Common myeloid progenitor, CD34-positive (primary cell): ENCODE measurements at regions not wholly inside any gene's neighbourhood (a gene's known extent, or its start where the extent isn't known, plus 50 kb on each side); places are given as distances from the start of the nearest gene placed in this dataset.

Experiments used
- CTCF ChIA-PET: fragments of 350-600 bp; sonication (Branson Sonifier 250); formaldehyde crosslinking; loops from one replicate; lab custom pipeline; 2021; ENCODE audit warnings: antibody characterized with exemption; lab: Charles Lee
- POLR2A ChIA-PET: fragments of 350-600 bp; sonication (Branson Sonifier 250); formaldehyde crosslinking; loops from one replicate; lab custom pipeline; 2021; ENCODE audit warnings: antibody characterized with exemption; lab: Charles Lee
- DNase-seq, 3 donors: peaks; one replicate each; pipeline versions ENCODE4 v3.0.0 to v3.0.0-alpha.2; 2013
- H3K27ac ChIP-seq, 2 experiments: 1 replicate in 1 of 2; 2 replicates in 1 of 2; pipeline ENCODE4 v1.7.0; 2013; ENCODE audit warnings: inconsistent platforms in 2 of 2, low read length in 2 of 2, mild to moderate bottlenecking in 2 of 2, low read depth in 1 of 2, moderate library complexity in 1 of 2; ENCODE audit not compliant: severe bottlenecking in 2 of 2, insufficient read depth in 1 of 2, poor library complexity in 1 of 2
- H3K27me3 ChIP-seq, 5 experiments: replicated peaks in 2 of 5; 1 replicate in 3 of 5; 2 replicates in 2 of 5; pipeline versions ENCODE4 v1.6.1 to v1.7.0; 2013; ENCODE audit warnings: low read length in 4 of 5, mild to moderate bottlenecking in 2 of 5, moderate library complexity in 2 of 5, inconsistent platforms in 1 of 5; ENCODE audit not compliant: insufficient read depth in 5 of 5, control insufficient read depth in 4 of 5
- H3K36me3 ChIP-seq, 4 experiments: 1 replicate in 2 of 4; 2 replicates in 2 of 4; pipeline versions ENCODE4 v1.6.1 to v1.7.0; 2013; ENCODE audit warnings: low read length in 3 of 4, control low read depth in 1 of 4, mild to moderate bottlenecking in 1 of 4; ENCODE audit not compliant: control insufficient read depth in 4 of 4, insufficient read depth in 4 of 4
- H3K4me1 ChIP-seq, 4 experiments: 1 replicate in 3 of 4; 2 replicates in 1 of 4; pipeline versions ENCODE4 v1.6.1 to v1.7.1; 2013; ENCODE audit warnings: low read length in 3 of 4, mild to moderate bottlenecking in 3 of 4, control low read depth in 1 of 4, inconsistent platforms in 1 of 4, moderate library complexity in 1 of 4; ENCODE audit not compliant: control insufficient read depth in 4 of 4, insufficient read depth in 4 of 4; ENCODE audit errors: control extremely low read depth in 1 of 4
- H3K4me3 ChIP-seq, 7 experiments: 1 replicate in 4 of 7; 2 replicates in 3 of 7; pipeline versions ENCODE4 v1.5.1 to v1.7.0; 2013; ENCODE audit warnings: mild to moderate bottlenecking in 7 of 7, low read length in 6 of 7, moderate library complexity in 6 of 7, inconsistent platforms in 2 of 7, low read depth in 2 of 7, control low read depth in 1 of 7; ENCODE audit not compliant: insufficient read depth in 4 of 7, control insufficient read depth in 1 of 7; ENCODE audit errors: extremely low read depth in 1 of 7
- H3K9me3 ChIP-seq, 5 experiments: 1 replicate in 4 of 5; 2 replicates in 1 of 5; pipeline versions ENCODE4 v1.6.1 to v1.7.1; 2013; ENCODE audit warnings: low read length in 4 of 5, mild to moderate bottlenecking in 2 of 5, inconsistent platforms in 1 of 5, low read depth in 1 of 5, moderate library complexity in 1 of 5; ENCODE audit not compliant: control insufficient read depth in 4 of 5, insufficient read depth in 2 of 5; ENCODE audit errors: control extremely low read depth in 1 of 5
- WGBS: methylation state at CpG from one replicate; pipeline ENCODE4 v1.1.5; 2013; ENCODE audit not compliant: insufficient coverage; 5-methylcytosine and 5-hydroxymethylcytosine counted together

DNA sequence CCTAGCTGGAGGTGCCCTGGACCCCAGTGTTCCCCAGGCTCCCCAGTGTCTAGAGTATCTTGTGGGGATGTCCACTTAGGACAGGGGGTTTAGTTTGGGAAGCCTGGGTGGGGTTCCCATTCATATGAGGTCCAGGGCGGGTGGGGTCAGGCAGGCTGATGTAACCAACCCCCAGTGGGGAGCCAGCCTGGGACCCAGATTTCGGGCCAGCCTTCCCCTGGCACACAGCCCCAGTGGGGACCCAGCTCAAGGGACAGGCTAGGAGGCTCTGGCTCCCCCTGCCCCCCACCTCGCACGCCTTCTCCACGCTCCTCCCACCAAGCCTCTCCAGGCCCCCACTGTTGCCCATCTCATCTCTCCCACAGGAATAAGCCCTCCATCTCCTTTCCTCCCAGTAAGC, 323.5 kb downstream of the UACA start:
- POLR2A ChIA-PET: no interaction called here
- 98% methylated on average over 5 of the region's 5 CpGs for WGBS
- no peak for DNase-seq
- H3K4me1 ChIP-seq: peaks cover 12 to 52% (median 29%) of the 10 kb centered on the region in 4 experiments
- H3K9me3 ChIP-seq: no peaks in the 10 kb centered on the region
- H3K4me3 ChIP-seq: no peak overlapping the region
- no peaks in the 10 kb centered on the region for H3K27me3 ChIP-seq
- peak overlapping the region in 1 of 2 experiments; percentile 22 for H3K27ac ChIP-seq
- H3K36me3 ChIP-seq: no peaks in the 10 kb centered on the region
- CTCF ChIA-PET: interaction anchor here (1.1 to 2.7 kb wide), 3 partner anchors 18 to 48 kb away, joined by 4 to 10 read pairs (median 4); no protein-coding TSS in a partner anchor

- H3K27me3 ChIP-seq: no peaks in the 10 kb centered on the region
- no peak for DNase-seq
- POLR2A ChIA-PET: no interaction called here
- H3K27ac ChIP-seq: peak overlapping the region in 1 of 2 experiments; percentile 25
- no peaks in the 10 kb centered on the region for H3K9me3 ChIP-seq
- CTCF ChIA-PET: interaction anchor here (1.5 to 2.7 kb wide), 2 partner anchors 27 to 49 kb away, joined by 4 to 10 read pairs; no protein-coding TSS in a partner anchor
- 80% methylated on average over 5 of the region's 10 CpGs for WGBS
- no peaks in the 10 kb centered on the region for H3K36me3 ChIP-seq
- H3K4me3 ChIP-seq: no peak overlapping the region
- peaks cover 12 to 50% (median 27%) of the 10 kb centered on the region in 4 experiments for H3K4me1 ChIP-seq
These were observed 324.0 kb downstream of the UACA start for GRCh38 chr15:70439304-70439877.

DNA sequence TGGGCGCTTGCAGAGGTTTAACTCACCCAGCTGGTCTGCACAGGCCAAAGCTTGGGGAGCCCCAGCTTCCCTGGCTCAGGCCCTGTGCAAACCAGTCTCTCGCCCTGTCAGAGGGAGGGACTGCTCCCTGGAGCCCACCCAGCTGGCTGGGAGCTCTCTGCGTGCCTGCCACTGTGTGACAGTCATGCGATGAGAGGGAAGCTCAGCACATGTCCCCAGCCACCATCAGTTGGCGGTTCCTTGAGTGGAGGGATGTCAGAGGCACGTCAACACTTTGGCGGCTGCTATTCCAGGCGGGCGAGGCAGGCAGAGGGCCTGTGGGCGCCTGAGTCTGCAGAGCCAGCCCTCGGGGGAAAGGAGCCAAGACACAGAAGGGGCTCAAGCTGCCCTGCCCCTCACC, 324.6 kb downstream of the UACA start:
- DNase-seq: no peak

GRCh38 chr15:70437882-70438451, 325.4 kb downstream of the UACA start:
- Histone ChIP-seq H3K4me3 (no peak overlapping the region), H3K27me3 (no peaks in the 10 kb centered on the region), H3K36me3 (no peaks in the 10 kb centered on the region), H3K9me3 (no peaks in the 10 kb centered on the region), H3K4me1 (peaks cover 4 to 41% (median 23%) of the 10 kb centered on the region in 4 experiments), H3K27ac (no peak overlapping the region)
- ChIA-PET CTCF (interaction anchor here (1.5 kb wide), 1 partner anchor 50 kb away, joined by 4 read pairs; no protein-coding TSS in a partner anchor), POLR2A (no interaction called here)
- DNase-seq: no peak
- 100% methylated on average over 4 of the region's 5 CpGs for WGBS

More for the DNA sequence above, 324.6 kb downstream of the UACA start:
- WGBS: 99% methylated on average over 11 of the region's 11 CpGs
- no peaks in the 10 kb centered on the region for H3K27me3 ChIP-seq
- ChIA-PET POLR2A (no interaction called here), CTCF (interaction anchor here (1.5 to 2.7 kb wide), 2 partner anchors 28 to 49 kb away, joined by 4 to 10 read pairs; no protein-coding TSS in a partner anchor)
- H3K4me1 ChIP-seq: peaks cover 11 to 49% (median 25%) of the 10 kb centered on the region in 4 experiments
- H3K9me3 ChIP-seq: no peaks in the 10 kb centered on the region
- no peak overlapping the region for H3K4me3 ChIP-seq
- no peaks in the 10 kb centered on the region for H3K36me3 ChIP-seq
- peak overlapping the region in 1 of 2 experiments; percentile 25 for H3K27ac ChIP-seq

- H3K9me3 ChIP-seq: no peaks in the 10 kb centered on the region
- POLR2A ChIA-PET: no interaction called here
These were observed 326.3 kb downstream of the UACA start for GRCh38 chr15:70437089-70437488.

GRCh38 chr15:70436428-70436827, 326.9 kb downstream of the UACA start:
- Histone ChIP-seq H3K4me3 (no peak overlapping the region), H3K9me3 (no peaks in the 10 kb centered on the region), H3K36me3 (no peaks in the 10 kb centered on the region), H3K27ac (no peak overlapping the region), H3K4me1 (peaks cover 4 to 34% (median 22%) of the 10 kb centered on the region in 4 experiments), H3K27me3 (no peaks in the 10 kb centered on the region)
- ChIA-PET CTCF (interaction anchor here (1.0 to 1.7 kb wide), 4 partner anchors 9 to 29 kb away, joined by 3 to 4 read pairs (median 3); no protein-coding TSS in a partner anchor), POLR2A (no interaction called here)
- WGBS: 89% methylated on average over 1 of the region's 3 CpGs
- no peak for DNase-seq

More at GRCh38 chr15:70437089-70437488, 326.3 kb downstream of the UACA start:
- H3K36me3 ChIP-seq: no peaks in the 10 kb centered on the region
- H3K4me1 ChIP-seq: peaks cover 4 to 37% (median 22%) of the 10 kb centered on the region in 4 experiments
- WGBS: 98% methylated on average over 5 of the region's 6 CpGs
- H3K4me3 ChIP-seq: no peak overlapping the region
- no peak for DNase-seq
- H3K27ac ChIP-seq: no peak overlapping the region
- CTCF ChIA-PET: interaction anchor here (1.0 kb wide), 1 partner anchor 8 kb away, joined by 3 read pairs; no protein-coding TSS in a partner anchor
- H3K27me3 ChIP-seq: no peaks in the 10 kb centered on the region

DNA sequence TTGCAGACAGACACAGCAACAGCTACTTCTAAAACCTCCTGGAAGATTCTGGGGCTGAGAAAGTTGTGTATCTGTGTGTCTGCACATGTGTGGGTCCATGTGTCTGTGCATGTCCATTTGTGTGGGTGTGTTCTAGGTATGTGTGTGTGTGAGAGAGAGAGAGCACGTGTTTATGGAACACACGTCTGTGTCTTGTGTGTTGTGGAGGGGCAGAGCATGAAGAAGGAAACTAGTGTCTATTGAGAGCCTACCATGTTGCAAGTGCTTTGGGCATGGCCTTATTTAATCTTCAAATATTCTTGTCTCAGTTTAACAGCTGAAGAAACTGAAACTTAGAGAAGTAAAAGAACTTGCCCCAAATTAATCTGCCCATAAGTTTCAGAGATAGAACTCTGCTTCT, 327.5 kb downstream of the UACA start:
- H3K27ac ChIP-seq: no peak overlapping the region
- peaks cover 4 to 34% (median 22%) of the 10 kb centered on the region in 4 experiments for H3K4me1 ChIP-seq
- H3K4me3 ChIP-seq: no peak overlapping the region
- 79% methylated on average over 2 of the region's 2 CpGs for WGBS
- no peaks in the 10 kb centered on the region for H3K27me3 ChIP-seq
- H3K36me3 ChIP-seq: no peaks in the 10 kb centered on the region
- CTCF ChIA-PET: interaction anchor here (0.6 to 2.4 kb wide), 5 partner anchors 10 to 30 kb away, joined by 3 to 8 read pairs (median 3); no protein-coding TSS in a partner anchor
- DNase-seq: no peak
- no peaks in the 10 kb centered on the region for H3K9me3 ChIP-seq
- POLR2A ChIA-PET: no interaction called here
